Keratinocyte (primary cell): ENCODE measurements at regions not wholly inside any gene's neighbourhood (a gene's known extent, or its start where the extent isn't known, plus 50 kb on each side); places are given as distances from the start of the nearest gene placed in this dataset.

Experiments used
- DNase-seq: peaks from one replicate; pipeline ENCODE4 v3.0.0-alpha.2; 2011; ENCODE audit warnings: low read depth, missing footprints, low spot score
- FAIRE-seq: peaks from 2 replicates; lab custom pipeline; 2011; peaks lifted over from hg19 to GRCh38; lab: Jason Lieb, UNC
- H2AFZ ChIP-seq: 2 replicates; pipeline ENCODE4 v1.6.0; 2012; ENCODE audit warnings: low read length, control low read depth, inconsistent platforms; ENCODE audit not compliant: control insufficient read depth
- H3K27ac ChIP-seq: 2 replicates; pipeline ENCODE4 v1.5.1; 2011; ENCODE audit warnings: low read length; ENCODE audit not compliant: control insufficient read depth, insufficient read depth
- H3K27me3 ChIP-seq: 3 replicates; pipeline ENCODE4 v1.6.0; 2011; ENCODE audit warnings: low read length; ENCODE audit not compliant: control insufficient read depth, insufficient read depth; ENCODE audit errors: extremely low read depth
- H3K36me3 ChIP-seq, 2 experiments: 2 replicates in 1 of 2; 3 replicates in 1 of 2; pipeline ENCODE4 v1.5.1; 2011; ENCODE audit warnings: low read length in 2 of 2, mild to moderate bottlenecking in 1 of 2; ENCODE audit not compliant: control insufficient read depth in 2 of 2, insufficient read depth in 2 of 2; ENCODE audit errors: extremely low read depth in 1 of 2
- H3K4me1 ChIP-seq: 3 replicates; pipeline ENCODE4 v1.5.1; 2011; ENCODE audit warnings: low read length; ENCODE audit not compliant: control insufficient read depth, insufficient read depth; ENCODE audit errors: extremely low read depth
- H3K4me2 ChIP-seq: 3 replicates; pipeline ENCODE4 v1.6.0; 2011; ENCODE audit warnings: low read depth, low read length; ENCODE audit not compliant: control insufficient read depth, insufficient read depth; ENCODE audit errors: extremely low read depth
- H3K4me3 ChIP-seq, 3 experiments: fragments of 200-600 bp in 1 of 3; sonication (generic) in 1 of 3; 2 replicates in 2 of 3; 3 replicates in 1 of 3; pipeline ENCODE4 v1.5.1; 2011 to 2016; ENCODE audit warnings: low read length in 3 of 3, mild to moderate bottlenecking in 3 of 3, control low read depth in 2 of 3, inconsistent platforms in 1 of 3, low read depth in 1 of 3, mixed read lengths in 1 of 3, mixed run types in 1 of 3, moderate library complexity in 1 of 3; ENCODE audit not compliant: control insufficient read depth in 2 of 3, insufficient read depth in 2 of 3; ENCODE audit errors: extremely low read depth in 1 of 3
- H3K79me2 ChIP-seq: 2 replicates; pipeline ENCODE4 v1.6.0; 2012; ENCODE audit warnings: low read length; ENCODE audit not compliant: control insufficient read depth, insufficient read depth
- H3K9ac ChIP-seq: 3 replicates; pipeline ENCODE4 v1.6.0; 2011; ENCODE audit warnings: low read length; ENCODE audit not compliant: control insufficient read depth, insufficient read depth; ENCODE audit errors: extremely low read depth
- H3K9me1 ChIP-seq: 3 replicates; pipeline ENCODE4 v1.6.0; 2011; ENCODE audit warnings: low read length; ENCODE audit not compliant: control insufficient read depth, insufficient read depth; ENCODE audit errors: extremely low read depth
- H3K9me3 ChIP-seq: 2 replicates; pipeline ENCODE4 v1.5.1; 2012; ENCODE audit warnings: low read depth, low read length; ENCODE audit not compliant: control insufficient read depth
- H4K20me1 ChIP-seq: 3 replicates; pipeline ENCODE4 v1.6.0; 2011; ENCODE audit warnings: low read length; ENCODE audit not compliant: control insufficient read depth, insufficient read depth; ENCODE audit errors: extremely low read depth
- EZH2 ChIP-seq: IDR thresholded peaks from one replicate; pipeline ENCODE4 v1.6.1; 2012; ENCODE audit warnings: inconsistent platforms, mild to moderate bottlenecking, low read length, moderate library complexity
- dilution Hi-C: fragments of 300-500 bp; cut with MboI; formaldehyde crosslinking; loops from one replicate; pipeline ENCODE4 v1.7.0; 2020; ENCODE audit warnings: low sequenced_read_pairs; ENCODE audit not compliant: extremely low pct_ligation_motif_present
- TF ChIP-seq, protein P1 (sequence below), 3 experiments: IDR thresholded peaks in 1 of 3; conservative IDR thresholded peaks in 1 of 3; optimal IDR thresholded peaks in 1 of 3; 2 replicates in 2 of 3; 3 replicates in 1 of 3; pipeline versions ENCODE3 to v1.5.1; 2011; ENCODE audit warnings: low read length in 3 of 3, mild to moderate bottlenecking in 3 of 3, moderate library complexity in 2 of 3, control low read depth in 1 of 3, inconsistent platforms in 1 of 3; ENCODE audit not compliant: insufficient read depth in 2 of 3; ENCODE audit errors: extremely low read depth in 1 of 3

DNA sequence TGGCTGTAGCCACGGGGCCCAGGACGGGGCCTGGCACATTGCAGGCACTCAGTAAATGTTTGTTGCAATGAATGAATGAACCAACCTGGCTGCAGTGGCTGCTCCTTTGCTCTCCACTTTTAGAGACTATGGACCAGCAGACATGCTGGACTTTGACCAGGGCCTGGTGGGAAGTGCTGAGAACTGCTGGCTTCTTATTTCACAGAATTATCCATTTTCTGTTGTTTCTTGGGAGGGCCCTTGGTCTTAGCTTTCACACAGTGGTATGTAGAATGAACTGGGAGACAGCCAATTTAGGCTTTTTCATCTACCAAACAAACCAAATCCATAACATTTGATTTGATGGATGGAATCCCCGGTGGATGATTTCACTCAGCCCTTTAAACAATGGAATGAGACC is 78.0 kb upstream of the LHFPL2 start:
- Histone ChIP-seq H3K4me1 (no peaks in the 10 kb centered on the region), H3K9me1 (no peaks in the 10 kb centered on the region), H3K9ac (no peak overlapping the region), H4K20me1 (no peaks in the 10 kb centered on the region), H3K4me3 (no peak overlapping the region), H3K4me2 (no peak overlapping the region), H3K36me3 (no peaks in the 10 kb centered on the region), H3K27me3 (no peaks in the 10 kb centered on the region), H3K9me3 (no peaks in the 10 kb centered on the region), H2AFZ (no peak overlapping the region), H3K27ac (no peak overlapping the region), H3K79me2 (no peaks in the 10 kb centered on the region)
- FAIRE-seq (no peak), DNase-seq (no peak)
- TF ChIP-seq, protein P1, sequence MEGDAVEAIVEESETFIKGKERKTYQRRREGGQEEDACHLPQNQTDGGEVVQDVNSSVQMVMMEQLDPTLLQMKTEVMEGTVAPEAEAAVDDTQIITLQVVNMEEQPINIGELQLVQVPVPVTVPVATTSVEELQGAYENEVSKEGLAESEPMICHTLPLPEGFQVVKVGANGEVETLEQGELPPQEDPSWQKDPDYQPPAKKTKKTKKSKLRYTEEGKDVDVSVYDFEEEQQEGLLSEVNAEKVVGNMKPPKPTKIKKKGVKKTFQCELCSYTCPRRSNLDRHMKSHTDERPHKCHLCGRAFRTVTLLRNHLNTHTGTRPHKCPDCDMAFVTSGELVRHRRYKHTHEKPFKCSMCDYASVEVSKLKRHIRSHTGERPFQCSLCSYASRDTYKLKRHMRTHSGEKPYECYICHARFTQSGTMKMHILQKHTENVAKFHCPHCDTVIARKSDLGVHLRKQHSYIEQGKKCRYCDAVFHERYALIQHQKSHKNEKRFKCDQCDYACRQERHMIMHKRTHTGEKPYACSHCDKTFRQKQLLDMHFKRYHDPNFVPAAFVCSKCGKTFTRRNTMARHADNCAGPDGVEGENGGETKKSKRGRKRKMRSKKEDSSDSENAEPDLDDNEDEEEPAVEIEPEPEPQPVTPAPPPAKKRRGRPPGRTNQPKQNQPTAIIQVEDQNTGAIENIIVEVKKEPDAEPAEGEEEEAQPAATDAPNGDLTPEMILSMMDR (optimal IDR thresholded peaks at IDR 0.05 in 1 of 3, IDR thresholded peaks at IDR 0.05 in 1 of 3, conservative IDR thresholded peaks at IDR 0.05 in 1 of 3; ENCODE audit: extremely low read depth in 1 of 3, insufficient read depth in 2 of 3, low read length in 3 of 3) = no peak
- TF ChIP-seq EZH2 = no peak
- dilution Hi-C loops = no loop called here

DNA sequence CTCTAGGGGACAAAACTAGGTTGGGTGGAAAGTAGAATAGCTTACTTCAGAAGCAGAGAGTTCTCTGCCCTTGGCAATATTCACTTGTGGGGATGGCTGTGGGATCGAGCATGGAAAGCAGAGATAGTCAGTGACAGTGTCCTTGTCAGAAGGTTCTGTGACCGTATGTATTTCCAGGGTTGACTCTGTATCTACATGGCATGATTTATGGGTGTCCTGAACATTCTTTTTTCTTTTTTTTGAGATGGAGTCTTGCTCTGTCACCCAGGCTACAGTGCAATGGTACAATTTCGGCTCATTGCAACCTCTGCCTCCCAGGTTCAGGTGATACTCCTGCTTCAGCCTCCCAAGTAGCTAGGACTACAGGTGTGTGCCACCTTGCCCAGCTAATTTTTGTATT is 77.4 kb upstream of the LHFPL2 start:
- no peak overlapping the region for H3K9ac ChIP-seq
- DNase-seq = no peak
- dilution Hi-C loops = no loop called here
- no peak overlapping the region for H2AFZ ChIP-seq
- H3K9me3 ChIP-seq = no peaks in the 10 kb centered on the region
- H3K27me3 ChIP-seq = no peaks in the 10 kb centered on the region
- FAIRE-seq = no peak
- no peak overlapping the region for H3K4me2 ChIP-seq
- no peak overlapping the region for H3K27ac ChIP-seq
- peaks cover under 1% of the 10 kb centered on the region for H3K4me1 ChIP-seq
- TF ChIP-seq EZH2 = no peak
- TF ChIP-seq, protein P1 (optimal IDR thresholded peaks at IDR 0.05 in 1 of 3, IDR thresholded peaks at IDR 0.05 in 1 of 3, conservative IDR thresholded peaks at IDR 0.05 in 1 of 3; ENCODE audit: extremely low read depth in 1 of 3, insufficient read depth in 2 of 3, low read length in 3 of 3) = no peak
- no peaks in the 10 kb centered on the region for H3K79me2 ChIP-seq
- H3K4me3 ChIP-seq = no peak overlapping the region
- no peaks in the 10 kb centered on the region for H3K9me1 ChIP-seq
- no peaks in the 10 kb centered on the region for H3K36me3 ChIP-seq
- no peaks in the 10 kb centered on the region for H4K20me1 ChIP-seq
